Hepatocyte (in vitro differentiated cells): ENCODE measurements at regions not wholly inside any gene's neighbourhood (a gene's known extent, or its start where the extent isn't known, plus 50 kb on each side); places are given as distances from the start of the nearest gene placed in this dataset.
"Not testable (repeated sequence)": the region's sequence is repeated elsewhere in the genome, so short reads cannot be mapped to it uniquely, and the experiment has no call there.

Experiments used
- EZH2 ChIP-seq: fragments of 200-600 bp; sonication (generic); IDR thresholded peaks from 2 replicates; pipeline ENCODE4 v1.6.1; 2016; ENCODE audit warnings: antibody characterized with exemption, mild to moderate bottlenecking, borderline replicate concordance
- EZH2phosphoT487 ChIP-seq: fragments of 200-600 bp; sonication (generic); IDR thresholded peaks from one replicate; pipeline ENCODE4 v1.6.1; 2018; ENCODE audit warnings: antibody characterized with exemption, mild to moderate bottlenecking, low read depth, moderate library complexity; ENCODE audit not compliant: unreplicated experiment, severe bottlenecking
- TF ChIP-seq, protein P1 (sequence below): fragments of 200-600 bp; sonication (generic); IDR thresholded peaks from 2 replicates; pipeline ENCODE4 v1.5.1; 2016; ENCODE audit warnings: antibody characterized with exemption, mild to moderate bottlenecking; ENCODE audit not compliant: poor library complexity

DNA sequence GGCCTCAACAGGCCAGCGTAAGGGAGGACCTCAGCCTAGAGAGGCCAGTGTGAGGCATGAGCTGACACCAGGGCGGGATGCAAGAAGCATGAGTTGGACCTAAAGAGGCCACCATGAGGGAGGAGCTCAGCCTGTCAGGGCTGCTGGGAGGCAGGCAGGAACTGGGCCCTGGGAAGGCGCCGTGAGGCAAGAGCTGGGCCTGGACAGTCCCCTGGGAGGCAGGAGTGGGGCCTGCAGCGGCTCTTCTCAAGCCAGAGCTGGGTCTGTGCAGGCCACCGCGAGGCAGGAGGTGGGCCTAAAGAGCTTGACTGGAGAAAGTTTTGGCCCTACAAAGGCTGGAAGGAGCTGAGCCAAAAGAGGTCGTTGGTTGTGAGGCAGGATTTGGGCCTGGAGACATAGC, 328.9 kb downstream of the ZNF479 start:
- TF ChIP-seq, protein P1, sequence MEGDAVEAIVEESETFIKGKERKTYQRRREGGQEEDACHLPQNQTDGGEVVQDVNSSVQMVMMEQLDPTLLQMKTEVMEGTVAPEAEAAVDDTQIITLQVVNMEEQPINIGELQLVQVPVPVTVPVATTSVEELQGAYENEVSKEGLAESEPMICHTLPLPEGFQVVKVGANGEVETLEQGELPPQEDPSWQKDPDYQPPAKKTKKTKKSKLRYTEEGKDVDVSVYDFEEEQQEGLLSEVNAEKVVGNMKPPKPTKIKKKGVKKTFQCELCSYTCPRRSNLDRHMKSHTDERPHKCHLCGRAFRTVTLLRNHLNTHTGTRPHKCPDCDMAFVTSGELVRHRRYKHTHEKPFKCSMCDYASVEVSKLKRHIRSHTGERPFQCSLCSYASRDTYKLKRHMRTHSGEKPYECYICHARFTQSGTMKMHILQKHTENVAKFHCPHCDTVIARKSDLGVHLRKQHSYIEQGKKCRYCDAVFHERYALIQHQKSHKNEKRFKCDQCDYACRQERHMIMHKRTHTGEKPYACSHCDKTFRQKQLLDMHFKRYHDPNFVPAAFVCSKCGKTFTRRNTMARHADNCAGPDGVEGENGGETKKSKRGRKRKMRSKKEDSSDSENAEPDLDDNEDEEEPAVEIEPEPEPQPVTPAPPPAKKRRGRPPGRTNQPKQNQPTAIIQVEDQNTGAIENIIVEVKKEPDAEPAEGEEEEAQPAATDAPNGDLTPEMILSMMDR, result not testable (repeated sequence)
- TF ChIP-seq EZH2phosphoT487, EZH2: not testable (repeated sequence)
